Testis (tissue), 2 donors: ENCODE measurements at regions not wholly inside any gene's neighbourhood (a gene's known extent, or its start where the extent isn't known, plus 50 kb on each side); places are given as distances from the start of the nearest gene placed in this dataset.

ENCODE experiments used
- DNase-seq: peaks from one replicate; pipeline ENCODE4 v3.0.0-alpha.2; 2019
- H3K27ac ChIP-seq, 2 donors: fragments of 200-600 bp; sonication (generic); one replicate each; pipeline ENCODE4 v1.5.1; 2019
- H3K27me3 ChIP-seq: fragments of 200-600 bp; sonication (generic); one replicate; pipeline ENCODE4 v1.5.1; 2019
- H3K36me3 ChIP-seq: fragments of 200-600 bp; sonication (generic); one replicate; pipeline ENCODE4 v1.5.1; 2017; ENCODE audit warnings: low read depth; ENCODE audit errors: missing control alignments
- H3K4me1 ChIP-seq: fragments of 200-600 bp; sonication (generic); one replicate; pipeline ENCODE4 v1.5.1; 2019
- H3K4me3 ChIP-seq, 2 donors: fragments of 200-600 bp; sonication (generic); one replicate each; pipeline ENCODE4 v1.5.1; 2017 to 2019
- H3K9me3 ChIP-seq: fragments of 200-600 bp; sonication (generic); one replicate; pipeline ENCODE4 v1.5.1; 2017
- POLR2A ChIP-seq: fragments of 450-650 bp; IDR thresholded peaks from one replicate; pipeline ENCODE4 v1.6.1; 2017; ENCODE audit warnings: antibody characterized with exemption, mild to moderate bottlenecking, moderate library complexity
- WGBS, 2 donors: methylation state at CpG; one replicate each; pipeline ENCODE4 v1.1.5; 2018; 5-methylcytosine and 5-hydroxymethylcytosine counted together
- intact Hi-C: fragments of 100-400 bp; cut with DNase I; formaldehyde crosslinking; loops from one replicate; pipeline ENCODE4 v1.15.1; 2023; ENCODE audit warnings: low total_unique reads
- TF ChIP-seq, protein P1 (sequence below), 3 experiments: fragments of 450-650 bp in 2 of 3; fragments of 200-600 bp in 1 of 3; sonication (generic) in 1 of 3; IDR thresholded peaks; one replicate each; pipeline ENCODE4 v1.5.1; 2016 to 2019; ENCODE audit warnings: antibody characterized with exemption in 3 of 3, mild to moderate bottlenecking in 2 of 3, moderate library complexity in 1 of 3

DNA sequence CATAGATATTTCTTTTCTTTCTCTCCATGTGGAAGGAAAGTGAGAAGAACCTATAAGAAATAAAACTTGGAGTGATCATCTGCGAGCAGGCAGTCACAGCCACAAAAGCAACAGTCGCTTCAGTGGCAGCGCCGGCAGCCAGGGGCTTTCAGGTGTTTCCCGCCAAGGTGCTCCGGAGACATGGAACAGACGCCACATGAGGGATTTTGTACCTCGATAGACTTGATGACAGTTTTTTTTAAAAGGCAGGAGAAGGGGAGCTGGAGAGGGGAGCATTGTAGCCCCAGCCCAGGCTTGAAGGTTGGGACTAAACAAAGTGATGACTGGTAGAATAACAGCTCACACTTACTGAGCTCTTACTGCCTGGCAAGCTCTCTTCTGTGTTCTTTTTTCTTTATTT lies 471.4 kb upstream of the B3GAT1 start:
- Histone ChIP-seq H3K4me1 (no peaks in the 10 kb centered on the region), H3K9me3 (no peaks in the 10 kb centered on the region), H3K36me3 (no peaks in the 10 kb centered on the region), H3K27ac (no peak overlapping the region), H3K27me3 (no peaks in the 10 kb centered on the region), H3K4me3 (no peak overlapping the region)
- 74 to 78% methylated on average over 8 of the region's 8 CpGs for WGBS, 2 donors
- TF ChIP-seq, protein P1, sequence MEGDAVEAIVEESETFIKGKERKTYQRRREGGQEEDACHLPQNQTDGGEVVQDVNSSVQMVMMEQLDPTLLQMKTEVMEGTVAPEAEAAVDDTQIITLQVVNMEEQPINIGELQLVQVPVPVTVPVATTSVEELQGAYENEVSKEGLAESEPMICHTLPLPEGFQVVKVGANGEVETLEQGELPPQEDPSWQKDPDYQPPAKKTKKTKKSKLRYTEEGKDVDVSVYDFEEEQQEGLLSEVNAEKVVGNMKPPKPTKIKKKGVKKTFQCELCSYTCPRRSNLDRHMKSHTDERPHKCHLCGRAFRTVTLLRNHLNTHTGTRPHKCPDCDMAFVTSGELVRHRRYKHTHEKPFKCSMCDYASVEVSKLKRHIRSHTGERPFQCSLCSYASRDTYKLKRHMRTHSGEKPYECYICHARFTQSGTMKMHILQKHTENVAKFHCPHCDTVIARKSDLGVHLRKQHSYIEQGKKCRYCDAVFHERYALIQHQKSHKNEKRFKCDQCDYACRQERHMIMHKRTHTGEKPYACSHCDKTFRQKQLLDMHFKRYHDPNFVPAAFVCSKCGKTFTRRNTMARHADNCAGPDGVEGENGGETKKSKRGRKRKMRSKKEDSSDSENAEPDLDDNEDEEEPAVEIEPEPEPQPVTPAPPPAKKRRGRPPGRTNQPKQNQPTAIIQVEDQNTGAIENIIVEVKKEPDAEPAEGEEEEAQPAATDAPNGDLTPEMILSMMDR (IDR thresholded peaks at IDR 0.05): no peak
- intact Hi-C loops: no loop called here
- DNase-seq: no peak

DNA sequence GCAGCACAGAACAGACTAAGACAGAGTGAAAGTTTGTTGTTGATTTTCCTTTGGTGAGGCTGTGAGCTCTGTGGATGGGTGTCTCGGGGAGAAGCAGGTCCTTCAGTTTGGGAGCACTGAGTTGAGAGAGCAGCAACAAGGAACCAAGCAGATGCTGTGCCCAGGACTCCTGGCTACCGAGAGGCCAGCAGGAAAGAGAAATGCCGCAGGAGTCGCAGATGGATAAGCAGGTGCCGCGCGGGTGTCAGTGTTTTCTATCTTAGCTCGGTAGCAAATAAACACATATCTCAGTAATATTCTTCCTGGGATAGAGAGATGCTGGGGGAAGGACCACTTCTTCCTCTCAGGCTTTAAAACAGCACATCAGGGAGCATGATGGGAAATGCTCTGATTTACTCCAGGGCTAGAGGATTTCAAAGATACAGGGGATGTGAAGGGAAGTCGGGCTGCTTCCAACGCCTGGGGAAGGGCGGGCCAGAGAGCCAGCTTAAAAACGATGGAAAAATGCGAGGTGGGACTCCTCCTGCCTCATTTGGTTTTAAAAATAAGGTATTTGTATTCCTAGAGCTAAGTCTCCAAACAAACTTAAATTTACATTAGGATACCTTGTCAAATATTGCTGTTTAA lies 470.7 kb upstream of the B3GAT1 start:
- DNase-seq: no peak
- 57 to 69% methylated on average over 13 of the region's 13 CpGs for WGBS, 2 donors

DNA sequence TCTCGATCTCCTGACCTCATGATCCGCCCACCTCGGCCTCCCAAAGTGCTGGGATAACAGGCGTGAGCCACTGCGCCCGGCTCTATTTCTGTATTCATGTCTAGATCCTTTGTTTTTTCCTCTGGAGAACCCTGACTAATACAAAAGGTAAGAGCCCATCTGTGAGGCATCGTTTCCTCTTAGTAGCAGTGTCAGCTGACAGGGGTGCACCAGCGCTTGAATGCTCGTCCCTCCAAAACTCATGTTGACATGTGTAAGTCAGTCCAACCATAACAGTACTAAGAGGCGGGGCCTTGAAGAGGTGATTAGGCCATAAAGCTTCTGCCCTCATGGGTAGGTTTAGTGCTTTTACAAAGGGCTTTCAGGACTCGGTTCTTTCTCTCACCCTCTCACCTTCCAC lies 470.1 kb upstream of the B3GAT1 start:
- WGBS, 2 donors: 82 to 88% methylated on average over 11 of the region's 11 CpGs
- H3K9me3 ChIP-seq: no peaks in the 10 kb centered on the region
- intact Hi-C loops: no loop called here
- no peak for DNase-seq
- H3K27me3 ChIP-seq: no peaks in the 10 kb centered on the region
- no peak overlapping the region for H3K27ac ChIP-seq
- no peak for TF ChIP-seq POLR2A
- TF ChIP-seq, protein P1 (IDR thresholded peaks at IDR 0.05): no peak
- no peaks in the 10 kb centered on the region for H3K36me3 ChIP-seq
- no peaks in the 10 kb centered on the region for H3K4me1 ChIP-seq
- H3K4me3 ChIP-seq: no peak overlapping the region

More for the DNA sequence above, 470.7 kb upstream of the B3GAT1 start:
- H3K9me3 ChIP-seq: no peaks in the 10 kb centered on the region
- H3K27ac ChIP-seq: no peak overlapping the region
- H3K4me3 ChIP-seq: no peak overlapping the region
- TF ChIP-seq, protein P1 (IDR thresholded peaks at IDR 0.05): no peak
- TF ChIP-seq POLR2A: no peak
- H3K27me3 ChIP-seq: no peaks in the 10 kb centered on the region
- H3K4me1 ChIP-seq: no peaks in the 10 kb centered on the region
- intact Hi-C loops: no loop called here
- H3K36me3 ChIP-seq: no peaks in the 10 kb centered on the region

- H3K36me3 ChIP-seq: no peaks in the 10 kb centered on the region
- intact Hi-C loops: no loop called here
- 79 to 91% methylated on average over 6 of the region's 6 CpGs for WGBS, 2 donors
- TF ChIP-seq POLR2A: no peak
- TF ChIP-seq, protein P1 (IDR thresholded peaks at IDR 0.05): no peak
- no peak for DNase-seq
- H3K4me3 ChIP-seq: no peak overlapping the region
- H3K4me1 ChIP-seq: no peaks in the 10 kb centered on the region
- no peak overlapping the region for H3K27ac ChIP-seq
- no peaks in the 10 kb centered on the region for H3K9me3 ChIP-seq
- no peaks in the 10 kb centered on the region for H3K27me3 ChIP-seq
Observed at GRCh38 chr11:134880788-134881187, 468.7 kb upstream of the B3GAT1 start.

DNA sequence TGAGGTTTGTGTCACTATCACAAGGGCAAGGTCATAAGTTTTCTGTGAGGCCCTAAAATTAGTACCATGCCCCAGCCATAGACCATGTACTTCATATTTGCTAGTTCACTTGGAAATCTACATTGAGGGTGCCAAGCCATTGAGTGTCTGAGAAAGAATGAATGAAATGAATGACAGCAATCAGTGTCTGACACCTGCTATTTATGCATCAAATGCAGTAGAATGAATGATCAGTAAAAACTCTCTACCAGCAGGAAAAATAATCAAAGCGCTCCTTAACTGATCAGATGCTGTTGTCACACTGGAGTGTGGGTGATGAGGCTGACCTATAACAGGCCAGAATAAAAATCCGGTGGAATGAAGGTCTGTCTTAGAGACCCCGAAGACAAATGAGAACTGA lies 467.9 kb upstream of the B3GAT1 start:
- intact Hi-C loops: no loop called here
- Histone ChIP-seq H3K4me1 (no peaks in the 10 kb centered on the region), H3K36me3 (no peaks in the 10 kb centered on the region), H3K27me3 (no peaks in the 10 kb centered on the region), H3K4me3 (no peak overlapping the region), H3K9me3 (no peaks in the 10 kb centered on the region), H3K27ac (no peak overlapping the region)
- no peak for DNase-seq
- WGBS, 2 donors: 91 to 97% methylated on average over 3 of the region's 3 CpGs
- no peak for TF ChIP-seq POLR2A
- TF ChIP-seq, protein P1 (IDR thresholded peaks at IDR 0.05): no peak
